Left lung (tissue), 4 donors: ENCODE measurements at regions not wholly inside any gene's neighbourhood (a gene's known extent, or its start where the extent isn't known, plus 50 kb on each side); places are given as distances from the start of the nearest gene placed in this dataset.

Source experiments
- ATAC-seq: fragments of 200-7000 bp; cut with Tn5 transposase; one replicate; pipeline ENCODE4 v1.9.1; 2020; ENCODE audit warnings: moderate library complexity
- DNase-seq, 4 donors: peaks; one replicate each; pipeline ENCODE4 v3.0.0-alpha.2; 2013 to 2020
- H3K27ac ChIP-seq, 2 donors: fragments of 200-600 bp; sonication (generic) in 1 of 2; one replicate each; pipeline versions ENCODE4 v1.5.0 to v1.8.0; 2020 to 2021
- H3K27me3 ChIP-seq, 2 donors: fragments of 200-600 bp; sonication (generic) in 1 of 2; one replicate each; pipeline versions ENCODE4 v1.5.0 to v1.8.0; 2020 to 2021
- H3K36me3 ChIP-seq, 2 donors: fragments of 200-600 bp; sonication (generic) in 1 of 2; one replicate each; pipeline versions ENCODE4 v1.5.0 to v1.8.0; 2020 to 2021
- H3K4me1 ChIP-seq, 2 donors: fragments of 200-600 bp; one replicate each; pipeline ENCODE4 v1.8.0; 2021
- H3K4me3 ChIP-seq, 2 donors: fragments of 200-600 bp; sonication (generic) in 1 of 2; one replicate each; pipeline versions ENCODE4 v1.5.0 to v1.8.0; 2020 to 2021; ENCODE audit warnings: mild to moderate bottlenecking in 1 of 2
- H3K9me3 ChIP-seq, 2 donors: fragments of 200-600 bp; sonication (generic) in 1 of 2; one replicate each; pipeline versions ENCODE4 v1.5.0 to v1.8.0; 2020 to 2021
- intact Hi-C, 2 donors: fragments of 100-400 bp; cut with DNase I; formaldehyde crosslinking; loops; one replicate each; pipeline versions ENCODE4 v1.11.2 to v1.14.2; 2022
- TF ChIP-seq, protein P1 (sequence below), 2 donors: fragments of 200-600 bp; sonication (generic) in 1 of 2; IDR thresholded peaks; one replicate each; pipeline versions ENCODE4 v1.5.0 to v1.8.0; 2021; ENCODE audit warnings: antibody characterized with exemption in 2 of 2
- donor health status: DM: no; HTN: yes; CAD: no.
- donor health status: DM: no; HTN: no; CAD: no.

GRCh38 chr18:38534073-38534472 is 968.5 kb upstream of the CELF4 start:
- DNase-seq, result no peak
- H3K27ac ChIP-seq, result no peak overlapping the region
- no peaks in the 10 kb centered on the region for H3K4me1 ChIP-seq
- peaks cover 4 to 33% of the 10 kb centered on the region in 2 donors for H3K9me3 ChIP-seq
- intact Hi-C loops, result no loop called here
- TF ChIP-seq, protein P1, sequence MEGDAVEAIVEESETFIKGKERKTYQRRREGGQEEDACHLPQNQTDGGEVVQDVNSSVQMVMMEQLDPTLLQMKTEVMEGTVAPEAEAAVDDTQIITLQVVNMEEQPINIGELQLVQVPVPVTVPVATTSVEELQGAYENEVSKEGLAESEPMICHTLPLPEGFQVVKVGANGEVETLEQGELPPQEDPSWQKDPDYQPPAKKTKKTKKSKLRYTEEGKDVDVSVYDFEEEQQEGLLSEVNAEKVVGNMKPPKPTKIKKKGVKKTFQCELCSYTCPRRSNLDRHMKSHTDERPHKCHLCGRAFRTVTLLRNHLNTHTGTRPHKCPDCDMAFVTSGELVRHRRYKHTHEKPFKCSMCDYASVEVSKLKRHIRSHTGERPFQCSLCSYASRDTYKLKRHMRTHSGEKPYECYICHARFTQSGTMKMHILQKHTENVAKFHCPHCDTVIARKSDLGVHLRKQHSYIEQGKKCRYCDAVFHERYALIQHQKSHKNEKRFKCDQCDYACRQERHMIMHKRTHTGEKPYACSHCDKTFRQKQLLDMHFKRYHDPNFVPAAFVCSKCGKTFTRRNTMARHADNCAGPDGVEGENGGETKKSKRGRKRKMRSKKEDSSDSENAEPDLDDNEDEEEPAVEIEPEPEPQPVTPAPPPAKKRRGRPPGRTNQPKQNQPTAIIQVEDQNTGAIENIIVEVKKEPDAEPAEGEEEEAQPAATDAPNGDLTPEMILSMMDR (IDR thresholded peaks at IDR 0.05), result no peak
- no peaks in the 10 kb centered on the region for H3K27me3 ChIP-seq
- H3K4me3 ChIP-seq, result no peak overlapping the region
- no peak for ATAC-seq
- no peaks in the 10 kb centered on the region for H3K36me3 ChIP-seq

DNA sequence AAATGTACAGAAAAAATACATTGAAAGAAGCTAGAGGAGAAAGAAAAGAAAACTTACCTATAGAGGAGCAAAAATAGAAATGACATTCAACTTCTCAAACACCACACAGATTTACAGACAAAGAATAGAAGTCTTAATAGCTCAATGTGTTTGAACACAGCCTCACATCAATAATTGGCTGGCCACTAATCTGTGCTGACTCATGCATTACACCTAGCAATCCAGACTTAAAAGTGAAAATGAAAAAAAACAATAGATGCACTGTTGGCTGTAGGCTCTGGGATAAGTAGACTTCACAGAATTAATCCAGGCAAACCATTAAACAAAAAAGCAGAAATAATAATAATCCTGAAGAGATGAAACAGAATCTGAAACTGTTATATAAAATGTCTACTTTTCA is 961.3 kb upstream of the CELF4 start:
- H3K4me1 ChIP-seq, result no peaks in the 10 kb centered on the region
- H3K27me3 ChIP-seq, result no peaks in the 10 kb centered on the region
- no peak overlapping the region for H3K4me3 ChIP-seq
- intact Hi-C loops, result no loop called here
- no peaks in the 10 kb centered on the region for H3K36me3 ChIP-seq
- DNase-seq (no peak), ATAC-seq (no peak)
- no peak overlapping the region for H3K27ac ChIP-seq
- no peaks in the 10 kb centered on the region for H3K9me3 ChIP-seq
- TF ChIP-seq, protein P1 (IDR thresholded peaks at IDR 0.05), result no peak

GRCh38 chr18:38525039-38525438 is 959.4 kb upstream of the CELF4 start:
- Histone ChIP-seq H3K27ac (no peak overlapping the region), H3K36me3 (no peaks in the 10 kb centered on the region), H3K4me1 (no peaks in the 10 kb centered on the region), H3K4me3 (no peak overlapping the region), H3K27me3 (no peaks in the 10 kb centered on the region), H3K9me3 (no peaks in the 10 kb centered on the region)
- TF ChIP-seq, protein P1 (IDR thresholded peaks at IDR 0.05), result no peak
- no peak for DNase-seq
- intact Hi-C loops, result no loop called here
- no peak for ATAC-seq

DNA sequence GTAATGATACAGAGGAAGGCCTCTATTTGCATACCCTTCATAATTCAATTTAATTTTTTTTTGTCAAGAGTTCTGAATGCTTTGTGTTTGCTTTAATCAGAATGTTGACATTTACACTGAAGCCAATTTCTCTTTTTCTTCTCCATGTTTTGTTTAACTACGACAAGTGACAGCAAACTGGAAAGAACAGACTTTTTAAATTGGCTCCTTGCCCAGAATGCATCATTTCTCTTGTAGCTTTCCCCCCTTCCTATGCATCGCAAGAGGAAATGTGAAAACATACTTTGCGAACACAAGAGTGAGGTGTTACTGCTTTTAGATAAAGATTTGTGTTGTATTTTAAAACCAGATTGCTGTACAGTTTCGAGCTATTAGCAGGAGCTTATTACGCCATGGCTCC is 955.2 kb upstream of the CELF4 start:
- intact Hi-C loops, result no loop called here
- Histone ChIP-seq H3K4me3 (no peak overlapping the region), H3K27ac (no peak overlapping the region), H3K4me1 (no peaks in the 10 kb centered on the region), H3K27me3 (no peaks in the 10 kb centered on the region), H3K36me3 (no peaks in the 10 kb centered on the region), H3K9me3 (no peaks in the 10 kb centered on the region)
- TF ChIP-seq, protein P1 (IDR thresholded peaks at IDR 0.05), result no peak
- peak in 2 of 4 donors; percentile 22 to 43 for DNase-seq
- ATAC-seq, result no peak

DNA sequence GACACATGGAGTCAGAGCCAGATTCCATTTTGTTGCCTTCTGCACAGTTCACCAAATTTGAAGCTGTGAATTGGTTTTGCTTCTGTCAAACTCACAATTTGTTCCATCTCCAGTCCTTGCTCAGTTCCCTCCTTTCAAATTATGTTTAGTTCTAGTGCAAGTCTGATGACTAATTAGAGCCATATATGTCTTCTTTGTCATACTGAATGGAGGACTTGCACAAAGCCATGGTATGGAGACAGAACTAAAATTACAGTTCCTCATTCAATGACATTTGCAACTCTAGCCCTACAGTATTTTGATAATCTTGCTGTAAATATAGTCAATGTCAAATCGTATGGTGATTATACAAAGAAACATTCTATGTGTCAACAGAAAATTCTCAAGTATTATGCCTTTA is 936.9 kb upstream of the CELF4 start:
- Histone ChIP-seq H3K4me3 (no peak overlapping the region), H3K27ac (no peak overlapping the region), H3K36me3 (no peaks in the 10 kb centered on the region), H3K9me3 (no peaks in the 10 kb centered on the region), H3K27me3 (no peaks in the 10 kb centered on the region), H3K4me1 (no peaks in the 10 kb centered on the region)
- TF ChIP-seq, protein P1 (IDR thresholded peaks at IDR 0.05), result no peak
- DNase-seq (no peak), ATAC-seq (no peak)
- intact Hi-C loops, result no loop called here
